Left lung (tissue), 4 donors: ENCODE measurements at regions not wholly inside any gene's neighbourhood (a gene's known extent, or its start where the extent isn't known, plus 50 kb on each side); places are given as distances from the start of the nearest gene placed in this dataset.

ENCODE experiments used
- ATAC-seq: fragments of 200-7000 bp; cut with Tn5 transposase; one replicate; pipeline ENCODE4 v1.9.1; 2020; ENCODE audit warnings: moderate library complexity
- DNase-seq, 4 donors: peaks; one replicate each; pipeline ENCODE4 v3.0.0-alpha.2; 2013 to 2020
- H3K27ac ChIP-seq, 2 donors: fragments of 200-600 bp; sonication (generic) in 1 of 2; one replicate each; pipeline versions ENCODE4 v1.5.0 to v1.8.0; 2020 to 2021
- H3K27me3 ChIP-seq, 2 donors: fragments of 200-600 bp; sonication (generic) in 1 of 2; one replicate each; pipeline versions ENCODE4 v1.5.0 to v1.8.0; 2020 to 2021
- H3K36me3 ChIP-seq, 2 donors: fragments of 200-600 bp; sonication (generic) in 1 of 2; one replicate each; pipeline versions ENCODE4 v1.5.0 to v1.8.0; 2020 to 2021
- H3K4me1 ChIP-seq, 2 donors: fragments of 200-600 bp; one replicate each; pipeline ENCODE4 v1.8.0; 2021
- H3K4me3 ChIP-seq, 2 donors: fragments of 200-600 bp; sonication (generic) in 1 of 2; one replicate each; pipeline versions ENCODE4 v1.5.0 to v1.8.0; 2020 to 2021; ENCODE audit warnings: mild to moderate bottlenecking in 1 of 2
- H3K9me3 ChIP-seq, 2 donors: fragments of 200-600 bp; sonication (generic) in 1 of 2; one replicate each; pipeline versions ENCODE4 v1.5.0 to v1.8.0; 2020 to 2021
- intact Hi-C, 2 donors: fragments of 100-400 bp; cut with DNase I; formaldehyde crosslinking; loops; one replicate each; pipeline versions ENCODE4 v1.11.2 to v1.14.2; 2022
- TF ChIP-seq, protein P1 (sequence below), 2 donors: fragments of 200-600 bp; sonication (generic) in 1 of 2; IDR thresholded peaks; one replicate each; pipeline versions ENCODE4 v1.5.0 to v1.8.0; 2021; ENCODE audit warnings: antibody characterized with exemption in 2 of 2
- donor health status: DM: no; HTN: yes; CAD: no.
- donor health status: DM: no; HTN: no; CAD: no.

- intact Hi-C loops = no loop called here
- H3K4me3 ChIP-seq = no peak overlapping the region
- H3K4me1 ChIP-seq = no peaks in the 10 kb centered on the region
- TF ChIP-seq, protein P1, sequence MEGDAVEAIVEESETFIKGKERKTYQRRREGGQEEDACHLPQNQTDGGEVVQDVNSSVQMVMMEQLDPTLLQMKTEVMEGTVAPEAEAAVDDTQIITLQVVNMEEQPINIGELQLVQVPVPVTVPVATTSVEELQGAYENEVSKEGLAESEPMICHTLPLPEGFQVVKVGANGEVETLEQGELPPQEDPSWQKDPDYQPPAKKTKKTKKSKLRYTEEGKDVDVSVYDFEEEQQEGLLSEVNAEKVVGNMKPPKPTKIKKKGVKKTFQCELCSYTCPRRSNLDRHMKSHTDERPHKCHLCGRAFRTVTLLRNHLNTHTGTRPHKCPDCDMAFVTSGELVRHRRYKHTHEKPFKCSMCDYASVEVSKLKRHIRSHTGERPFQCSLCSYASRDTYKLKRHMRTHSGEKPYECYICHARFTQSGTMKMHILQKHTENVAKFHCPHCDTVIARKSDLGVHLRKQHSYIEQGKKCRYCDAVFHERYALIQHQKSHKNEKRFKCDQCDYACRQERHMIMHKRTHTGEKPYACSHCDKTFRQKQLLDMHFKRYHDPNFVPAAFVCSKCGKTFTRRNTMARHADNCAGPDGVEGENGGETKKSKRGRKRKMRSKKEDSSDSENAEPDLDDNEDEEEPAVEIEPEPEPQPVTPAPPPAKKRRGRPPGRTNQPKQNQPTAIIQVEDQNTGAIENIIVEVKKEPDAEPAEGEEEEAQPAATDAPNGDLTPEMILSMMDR (IDR thresholded peaks at IDR 0.05) = no peak
- H3K36me3 ChIP-seq = no peaks in the 10 kb centered on the region
- no peak overlapping the region for H3K27ac ChIP-seq
- ATAC-seq (no peak), DNase-seq (no peak)
- H3K9me3 ChIP-seq = no peaks in the 10 kb centered on the region
- H3K27me3 ChIP-seq = no peaks in the 10 kb centered on the region
Observed at GRCh38 chr7:82595176-82595575, 151.6 kb upstream of the CACNA2D1 start.

DNA sequence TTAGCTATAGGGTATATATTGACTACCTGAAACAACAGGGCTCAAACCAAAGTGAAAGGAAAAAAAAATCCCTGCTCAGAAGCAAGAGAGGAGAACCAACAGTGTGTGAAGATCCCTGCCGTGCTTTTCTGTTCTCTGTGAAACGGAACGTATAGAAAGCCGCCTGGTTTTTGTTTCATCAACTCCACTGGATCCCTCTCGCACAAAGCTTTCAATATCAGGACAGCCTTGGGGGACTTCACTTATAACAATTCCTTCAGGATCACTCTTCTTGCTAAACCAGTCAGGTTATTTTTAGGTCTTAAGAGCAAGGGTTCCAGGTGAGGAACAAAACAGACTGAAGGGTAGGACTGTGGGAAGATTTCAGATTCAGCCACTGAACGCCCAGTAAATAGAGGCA lies 151.1 kb upstream of the CACNA2D1 start:
- intact Hi-C loops = no loop called here
- TF ChIP-seq, protein P1 (IDR thresholded peaks at IDR 0.05) = no peak
- H3K36me3 ChIP-seq = no peaks in the 10 kb centered on the region
- no peaks in the 10 kb centered on the region for H3K4me1 ChIP-seq
- DNase-seq = no peak
- no peaks in the 10 kb centered on the region for H3K9me3 ChIP-seq
- no peak for ATAC-seq
- no peak overlapping the region for H3K27ac ChIP-seq
- no peaks in the 10 kb centered on the region for H3K27me3 ChIP-seq
- H3K4me3 ChIP-seq = no peak overlapping the region

- Histone ChIP-seq H3K36me3 (no peaks in the 10 kb centered on the region), H3K4me3 (no peak overlapping the region), H3K9me3 (no peaks in the 10 kb centered on the region), H3K27ac (no peak overlapping the region), H3K4me1 (no peaks in the 10 kb centered on the region), H3K27me3 (no peaks in the 10 kb centered on the region)
- ATAC-seq = no peak
- TF ChIP-seq, protein P1 (IDR thresholded peaks at IDR 0.05) = no peak
- intact Hi-C loops = no loop called here
- DNase-seq = no peak
Observed at GRCh38 chr7:82593780-82594179, 150.2 kb upstream of the CACNA2D1 start.

GRCh38 chr7:82592416-82592815 lies 148.8 kb upstream of the CACNA2D1 start:
- no peak for ATAC-seq
- DNase-seq = no peak
- H3K27me3 ChIP-seq = no peaks in the 10 kb centered on the region
- no peaks in the 10 kb centered on the region for H3K4me1 ChIP-seq
- H3K4me3 ChIP-seq = no peak overlapping the region
- intact Hi-C loops = no loop called here
- TF ChIP-seq, protein P1 (IDR thresholded peaks at IDR 0.05) = no peak
- no peaks in the 10 kb centered on the region for H3K9me3 ChIP-seq
- H3K27ac ChIP-seq = no peak overlapping the region
- no peaks in the 10 kb centered on the region for H3K36me3 ChIP-seq

GRCh38 chr7:82579047-82579446 lies 135.5 kb upstream of the CACNA2D1 start:
- ATAC-seq = no peak
- Histone ChIP-seq H3K36me3 (no peaks in the 10 kb centered on the region), H3K27ac (no peak overlapping the region), H3K9me3 (no peaks in the 10 kb centered on the region), H3K4me3 (no peak overlapping the region), H3K4me1 (no peaks in the 10 kb centered on the region), H3K27me3 (no peaks in the 10 kb centered on the region)
- intact Hi-C loops = no loop called here
- TF ChIP-seq, protein P1 (IDR thresholded peaks at IDR 0.05) = no peak
- no peak for DNase-seq
